Ascending aorta (tissue), 2 donors: ENCODE measurements at regions not wholly inside any gene's neighbourhood (a gene's known extent, or its start where the extent isn't known, plus 50 kb on each side); places are given as distances from the start of the nearest gene placed in this dataset.
"Not testable (repeated sequence)": the region's sequence is repeated elsewhere in the genome, so short reads cannot be mapped to it uniquely, and the experiment has no call there.

Experiments
- DNase-seq, 2 donors: peaks; one replicate each; pipeline ENCODE4 v3.0.0-alpha.2; 2019; ENCODE audit warnings: low spot score in 2 of 2
- H3K27ac ChIP-seq, 2 donors: fragments of 200-600 bp; sonication (generic); one replicate each; pipeline ENCODE4 v1.5.1; 2016 to 2017; ENCODE audit warnings: mild to moderate bottlenecking in 1 of 2
- H3K27me3 ChIP-seq: fragments of 200-600 bp; sonication (generic); one replicate; pipeline ENCODE4 v1.5.1; 2017
- H3K36me3 ChIP-seq, 2 donors: fragments of 200-600 bp; sonication (generic); one replicate each; pipeline ENCODE4 v1.5.1; 2016
- H3K4me1 ChIP-seq, 2 donors: fragments of 200-600 bp; sonication (generic); one replicate each; pipeline ENCODE4 v1.5.1; 2016 to 2017; ENCODE audit warnings: mild to moderate bottlenecking in 1 of 2
- H3K4me3 ChIP-seq, 2 donors: fragments of 200-600 bp; sonication (generic); one replicate each; pipeline ENCODE4 v1.5.1; 2016 to 2017; ENCODE audit warnings: mild to moderate bottlenecking in 1 of 2
- H3K9me3 ChIP-seq, 2 donors: fragments of 200-600 bp; sonication (generic); one replicate each; pipeline ENCODE4 v1.5.1; 2016
- intact Hi-C: fragments of 100-400 bp; cut with DNase I; formaldehyde crosslinking; loops from one replicate; pipeline ENCODE4 v1.15.1; 2023
- TF ChIP-seq, protein P1 (sequence below), 3 experiments: fragments of 200-600 bp in 2 of 3; fragments of 450-650 bp in 1 of 3; sonication (generic) in 2 of 3; IDR thresholded peaks; one replicate each; pipeline ENCODE4 v1.5.1; 2016 to 2019; ENCODE audit warnings: antibody characterized with exemption in 3 of 3, mild to moderate bottlenecking in 1 of 3, moderate library complexity in 1 of 3

DNA sequence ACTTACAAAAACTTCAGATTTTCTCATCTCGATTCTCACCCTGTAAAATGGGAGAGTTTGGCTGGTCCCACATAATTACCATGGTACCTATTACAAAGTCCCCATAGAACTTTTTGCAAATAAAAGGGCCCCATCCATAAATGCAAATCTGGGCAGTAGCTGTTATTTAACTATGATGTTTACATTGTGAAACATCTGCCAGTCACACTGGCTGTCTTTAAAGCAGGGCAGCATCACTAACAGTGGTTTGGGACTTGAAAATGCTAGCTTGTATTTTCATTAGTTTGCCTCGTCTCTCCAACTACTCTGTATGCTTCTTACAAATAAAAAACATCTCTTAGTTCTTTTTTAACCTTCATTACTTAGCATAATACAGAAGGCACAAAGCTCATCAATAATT, 240.7 kb downstream of the FZD1 start:
- Histone ChIP-seq H3K4me3 (no peak overlapping the region), H3K4me1 (no peaks in the 10 kb centered on the region), H3K9me3 (no peaks in the 10 kb centered on the region), H3K36me3 (no peaks in the 10 kb centered on the region), H3K27me3 (no peaks in the 10 kb centered on the region), H3K27ac (no peak overlapping the region)
- intact Hi-C loops = no loop called here
- TF ChIP-seq, protein P1, sequence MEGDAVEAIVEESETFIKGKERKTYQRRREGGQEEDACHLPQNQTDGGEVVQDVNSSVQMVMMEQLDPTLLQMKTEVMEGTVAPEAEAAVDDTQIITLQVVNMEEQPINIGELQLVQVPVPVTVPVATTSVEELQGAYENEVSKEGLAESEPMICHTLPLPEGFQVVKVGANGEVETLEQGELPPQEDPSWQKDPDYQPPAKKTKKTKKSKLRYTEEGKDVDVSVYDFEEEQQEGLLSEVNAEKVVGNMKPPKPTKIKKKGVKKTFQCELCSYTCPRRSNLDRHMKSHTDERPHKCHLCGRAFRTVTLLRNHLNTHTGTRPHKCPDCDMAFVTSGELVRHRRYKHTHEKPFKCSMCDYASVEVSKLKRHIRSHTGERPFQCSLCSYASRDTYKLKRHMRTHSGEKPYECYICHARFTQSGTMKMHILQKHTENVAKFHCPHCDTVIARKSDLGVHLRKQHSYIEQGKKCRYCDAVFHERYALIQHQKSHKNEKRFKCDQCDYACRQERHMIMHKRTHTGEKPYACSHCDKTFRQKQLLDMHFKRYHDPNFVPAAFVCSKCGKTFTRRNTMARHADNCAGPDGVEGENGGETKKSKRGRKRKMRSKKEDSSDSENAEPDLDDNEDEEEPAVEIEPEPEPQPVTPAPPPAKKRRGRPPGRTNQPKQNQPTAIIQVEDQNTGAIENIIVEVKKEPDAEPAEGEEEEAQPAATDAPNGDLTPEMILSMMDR (IDR thresholded peaks at IDR 0.05) = no peak
- DNase-seq = no peak

GRCh38 chr7:91506966-91507365, 242.7 kb downstream of the FZD1 start:
- H3K27ac ChIP-seq, H3K27me3 ChIP-seq, DNase-seq, intact Hi-C loops, H3K36me3 ChIP-seq, H3K4me3 ChIP-seq, H3K9me3 ChIP-seq, H3K4me1 ChIP-seq: not testable (repeated sequence)

- DNase-seq, H3K27me3 ChIP-seq, H3K4me3 ChIP-seq, intact Hi-C loops, H3K4me1 ChIP-seq, H3K27ac ChIP-seq, H3K36me3 ChIP-seq, H3K9me3 ChIP-seq: not testable (repeated sequence)
Measured at GRCh38 chr7:91511861-91512260, 247.6 kb downstream of the FZD1 start.

DNA sequence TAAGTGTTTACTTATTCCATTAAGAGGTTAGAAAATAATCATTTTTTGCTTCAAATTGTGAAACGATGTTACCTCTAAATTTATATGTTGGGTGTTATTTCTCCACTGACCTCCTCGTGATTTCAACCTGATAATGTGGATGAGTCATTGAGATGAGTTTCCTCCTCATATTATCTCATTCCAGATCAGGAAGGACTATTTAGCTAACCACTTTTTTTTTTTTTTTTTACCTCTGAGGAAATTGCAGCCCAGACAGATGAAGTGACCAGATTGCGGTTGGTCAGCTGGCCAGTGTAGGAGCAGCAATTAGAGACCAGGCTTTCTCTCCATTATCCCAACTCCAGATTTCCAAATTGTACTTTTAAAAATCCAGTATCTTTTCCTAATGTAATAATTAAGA, 248.7 kb downstream of the FZD1 start:
- Histone ChIP-seq H3K4me1 (no peaks in the 10 kb centered on the region), H3K27me3 (no peaks in the 10 kb centered on the region), H3K4me3 (no peak overlapping the region), H3K27ac (no peak overlapping the region), H3K36me3 (no peaks in the 10 kb centered on the region), H3K9me3 (no peaks in the 10 kb centered on the region)
- intact Hi-C loops = no loop called here
- TF ChIP-seq, protein P1 (IDR thresholded peaks at IDR 0.05) = no peak
- DNase-seq = no peak

DNA sequence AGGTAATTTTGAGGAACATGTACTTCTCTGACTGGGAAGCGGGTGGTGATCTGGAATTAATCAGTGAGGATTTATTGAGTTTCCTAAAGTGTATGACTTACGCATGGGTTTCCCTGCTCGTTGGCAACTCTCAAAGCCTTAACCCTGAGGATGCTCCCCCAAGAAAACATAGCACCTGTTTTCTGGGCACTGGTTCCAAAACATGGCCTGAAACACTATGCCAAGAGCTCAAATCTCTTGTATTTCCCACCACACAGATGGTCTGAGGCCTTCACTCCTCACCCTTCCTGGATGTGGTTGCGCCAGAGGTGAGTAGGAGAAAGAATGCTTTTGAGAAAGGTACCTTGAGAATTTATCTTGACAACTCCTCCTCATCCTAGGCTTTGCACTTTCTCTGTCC, 250.4 kb downstream of the FZD1 start:
- H3K4me1 ChIP-seq = no peaks in the 10 kb centered on the region
- TF ChIP-seq, protein P1 (IDR thresholded peaks at IDR 0.05) = no peak
- H3K9me3 ChIP-seq = no peaks in the 10 kb centered on the region
- no peak overlapping the region for H3K27ac ChIP-seq
- H3K27me3 ChIP-seq = no peaks in the 10 kb centered on the region
- H3K4me3 ChIP-seq = no peak overlapping the region
- no peaks in the 10 kb centered on the region for H3K36me3 ChIP-seq
- DNase-seq = no peak
- intact Hi-C loops = no loop called here

DNA sequence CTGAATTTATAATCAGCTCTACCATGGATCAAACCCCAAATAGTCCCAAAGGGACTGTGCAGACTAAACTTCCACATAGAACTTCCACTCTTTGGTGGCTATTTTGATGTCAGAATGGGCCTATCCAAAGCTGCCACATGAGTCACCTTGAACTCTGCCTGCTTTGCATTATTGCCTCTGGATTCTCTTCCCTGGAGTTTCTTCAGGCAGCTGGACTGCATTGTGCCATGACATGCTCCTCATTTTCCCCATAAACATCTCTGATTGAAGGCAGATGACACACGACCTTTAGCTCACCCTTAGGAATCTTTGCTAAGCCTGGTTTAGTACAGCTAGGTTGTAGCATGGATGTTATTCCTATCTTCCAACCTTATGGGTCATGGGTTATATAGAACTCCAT, 251.7 kb downstream of the FZD1 start:
- no peak overlapping the region for H3K4me3 ChIP-seq
- DNase-seq = no peak
- no peaks in the 10 kb centered on the region for H3K9me3 ChIP-seq
- no peaks in the 10 kb centered on the region for H3K4me1 ChIP-seq
- no peaks in the 10 kb centered on the region for H3K27me3 ChIP-seq
- no peak overlapping the region for H3K27ac ChIP-seq
- TF ChIP-seq, protein P1 (IDR thresholded peaks at IDR 0.05) = no peak
- intact Hi-C loops = no loop called here
- H3K36me3 ChIP-seq = no peaks in the 10 kb centered on the region

- H3K27me3 ChIP-seq = no peaks in the 10 kb centered on the region
- no peak overlapping the region for H3K27ac ChIP-seq
- no peak overlapping the region for H3K4me3 ChIP-seq
- H3K9me3 ChIP-seq = no peaks in the 10 kb centered on the region
- H3K4me1 ChIP-seq = no peaks in the 10 kb centered on the region
- intact Hi-C loops = no loop called here
- DNase-seq = no peak
- TF ChIP-seq, protein P1 (IDR thresholded peaks at IDR 0.05) = no peak
- H3K36me3 ChIP-seq = no peaks in the 10 kb centered on the region
Measured at GRCh38 chr7:91517201-91517785, 253.1 kb downstream of the FZD1 start.
